Liver (tissue), 7 donors: ENCODE measurements at regions not wholly inside any gene's neighbourhood (a gene's known extent, or its start where the extent isn't known, plus 50 kb on each side); places are given as distances from the start of the nearest gene placed in this dataset.

ENCODE experiments used
- DNase-seq: peaks from one replicate; pipeline ENCODE4 v3.0.0-alpha.2; 2017; ENCODE audit warnings: low spot score
- H3K27ac ChIP-seq, 2 donors: one replicate each; pipeline ENCODE4 v1.7.0; 2013; ENCODE audit warnings: inconsistent platforms in 2 of 2, low read length in 2 of 2, control low read depth in 1 of 2, low read depth in 1 of 2, mild to moderate bottlenecking in 1 of 2
- H3K27me3 ChIP-seq, 4 donors: one replicate each; pipeline versions ENCODE4 v1.6.1 to v1.7.0; 2013; ENCODE audit warnings: low read length in 3 of 4, inconsistent platforms in 1 of 4, mild to moderate bottlenecking in 1 of 4, moderate library complexity in 1 of 4; ENCODE audit not compliant: control insufficient read depth in 4 of 4, insufficient read depth in 4 of 4
- H3K36me3 ChIP-seq, 4 donors: one replicate each; pipeline versions ENCODE4 v1.6.1 to v1.7.0; 2013; ENCODE audit warnings: low read length in 3 of 4, mild to moderate bottlenecking in 3 of 4, low read depth in 1 of 4, moderate library complexity in 1 of 4; ENCODE audit not compliant: control insufficient read depth in 4 of 4, insufficient read depth in 3 of 4
- H3K4me1 ChIP-seq, 4 donors: one replicate each; pipeline versions ENCODE4 v1.6.1 to v1.7.0; 2013; ENCODE audit warnings: low read length in 3 of 4, mild to moderate bottlenecking in 3 of 4, moderate library complexity in 1 of 4; ENCODE audit not compliant: control insufficient read depth in 4 of 4, insufficient read depth in 4 of 4
- H3K4me3 ChIP-seq, 3 donors: one replicate each; pipeline versions ENCODE4 v1.6.1 to v1.7.0; 2013; ENCODE audit warnings: low read length in 3 of 3, control low read depth in 1 of 3, low read depth in 1 of 3, mild to moderate bottlenecking in 1 of 3
- H3K9ac ChIP-seq, 2 donors: one replicate each; pipeline ENCODE4 v1.7.0; 2013; ENCODE audit warnings: low read length in 2 of 2, mild to moderate bottlenecking in 2 of 2, moderate library complexity in 2 of 2, control low read depth in 1 of 2, low read depth in 1 of 2
- H3K9me3 ChIP-seq, 4 donors: one replicate each; pipeline versions ENCODE4 v1.6.1 to v1.7.0; 2013; ENCODE audit warnings: low read length in 3 of 4; ENCODE audit not compliant: control insufficient read depth in 4 of 4
- ATF3 ChIP-seq: IDR thresholded peaks from 2 replicates; pipeline ENCODE4 v1.6.1; 2016; ENCODE audit warnings: antibody characterized with exemption
- FOXA1 ChIP-seq: IDR thresholded peaks from 2 replicates; pipeline ENCODE4 v1.6.1; 2016; ENCODE audit warnings: antibody characterized with exemption
- FOXA2 ChIP-seq: IDR thresholded peaks from 2 replicates; pipeline ENCODE4 v1.6.1; 2016; ENCODE audit warnings: antibody characterized with exemption
- GABPA ChIP-seq, 2 donors: IDR thresholded peaks in 1 of 2; conservative IDR thresholded peaks in 1 of 2; 2 replicates each; pipeline ENCODE4 v1.6.1; 2016; ENCODE audit warnings: antibody characterized with exemption in 2 of 2, mild to moderate bottlenecking in 1 of 2, moderate library complexity in 1 of 2
- HNF4A ChIP-seq, 2 donors: conservative IDR thresholded peaks; 2 replicates each; pipeline ENCODE4 v1.6.1; 2016; ENCODE audit warnings: antibody characterized with exemption in 2 of 2, mild to moderate bottlenecking in 2 of 2
- HNF4G ChIP-seq: IDR thresholded peaks from 2 replicates; pipeline ENCODE4 v1.6.1; 2016; ENCODE audit warnings: antibody characterized with exemption
- JUND ChIP-seq, 2 donors: IDR thresholded peaks; 2 replicates each; pipeline ENCODE4 v1.6.1; 2016; ENCODE audit warnings: antibody characterized with exemption in 2 of 2
- RAD21 ChIP-seq, 2 donors: IDR thresholded peaks; 2 replicates each; pipeline ENCODE4 v1.6.1; 2016; ENCODE audit warnings: antibody characterized with exemption in 2 of 2, mild to moderate bottlenecking in 2 of 2
- RXRA ChIP-seq, 2 donors: IDR thresholded peaks; 2 replicates each; pipeline ENCODE4 v1.6.1; 2017 to 2018; ENCODE audit warnings: antibody characterized with exemption in 2 of 2, mild to moderate bottlenecking in 1 of 2
- SP1 ChIP-seq: IDR thresholded peaks from 2 replicates; pipeline ENCODE4 v1.6.1; 2018; ENCODE audit warnings: antibody characterized with exemption, mild to moderate bottlenecking
- YY1 ChIP-seq: IDR thresholded peaks from 2 replicates; pipeline ENCODE4 v1.6.1; 2016; ENCODE audit warnings: antibody characterized with exemption, mild to moderate bottlenecking
- ZBTB33 ChIP-seq: IDR thresholded peaks from 2 replicates; pipeline ENCODE4 v1.6.1; 2016; ENCODE audit warnings: antibody characterized with exemption
- WGBS: extraction: QIAGEN DNeasy Blood & Tissue Kit; methylation state at CpG from one replicate; pipeline ENCODE4 v1.1.7; 2013; 5-methylcytosine and 5-hydroxymethylcytosine counted together
- donor health status: healthy.
- donor health status: healthy.
- donor health status: healthy.
- donor health status: healthy.

- TF ChIP-seq ZBTB33 (no peak), HNF4G (no peak), ATF3 (no peak)
Measured at GRCh38 chr14:29089849-29090248, 323.3 kb downstream of the FOXG1 start (continued).

- no peaks in the 10 kb centered on the region for H3K4me1 ChIP-seq
- H3K36me3 ChIP-seq, result no peaks in the 10 kb centered on the region
- H3K27ac ChIP-seq, result no peak overlapping the region
- no peaks in the 10 kb centered on the region for H3K27me3 ChIP-seq
- DNase-seq, result no peak
- no peaks in the 10 kb centered on the region for H3K9me3 ChIP-seq
- no peak overlapping the region for H3K9ac ChIP-seq
- WGBS, result 77% methylated on average over 4 of the region's 4 CpGs
- H3K4me3 ChIP-seq, result no peak overlapping the region
- no peak for TF ChIP-seq RAD21 (IDR thresholded peaks at IDR 0.05)
- TF ChIP-seq GABPA (IDR thresholded peaks at IDR 0.05 in 1 of 2, conservative IDR thresholded peaks at IDR 0.05 in 1 of 2), result no peak
- no peak for TF ChIP-seq FOXA1
- no peak for TF ChIP-seq YY1
Measured at GRCh38 chr14:29092121-29092520, 325.5 kb downstream of the FOXG1 start.

GRCh38 chr14:29097476-29097875 lies 330.9 kb downstream of the FOXG1 start:
- Histone ChIP-seq H3K9me3 (no peaks in the 10 kb centered on the region), H3K27me3 (no peaks in the 10 kb centered on the region), H3K4me1 (no peaks in the 10 kb centered on the region), H3K4me3 (no peak overlapping the region), H3K36me3 (no peaks in the 10 kb centered on the region), H3K9ac (no peak overlapping the region), H3K27ac (no peak overlapping the region)
- 75% methylated on average over 1 of the region's 1 CpG for WGBS
- no peak for TF ChIP-seq ZBTB33
- no peak for DNase-seq

GRCh38 chr14:29098656-29099055 lies 332.1 kb downstream of the FOXG1 start:
- Histone ChIP-seq H3K27me3 (no peaks in the 10 kb centered on the region), H3K4me1 (no peaks in the 10 kb centered on the region), H3K36me3 (no peaks in the 10 kb centered on the region), H3K4me3 (no peak overlapping the region), H3K9me3 (no peaks in the 10 kb centered on the region), H3K27ac (no peak overlapping the region), H3K9ac (no peak overlapping the region)
- TF ChIP-seq JUND (IDR thresholded peaks at IDR 0.05) (no peak), GABPA (IDR thresholded peaks at IDR 0.05 in 1 of 2, conservative IDR thresholded peaks at IDR 0.05 in 1 of 2) (no peak), RXRA (IDR thresholded peaks at IDR 0.05) (no peak), ZBTB33 (no peak), SP1 (no peak), HNF4G (no peak), RAD21 (IDR thresholded peaks at IDR 0.05) (no peak), HNF4A (conservative IDR thresholded peaks at IDR 0.05) (no peak), FOXA1 (no peak), FOXA2 (no peak)
- no peak for DNase-seq
- 50% methylated on average over 4 of the region's 4 CpGs for WGBS
